ENCODE measurements at regions not wholly inside any gene's neighbourhood (a gene's known extent, or its start where the extent isn't known, plus 50 kb on each side); places are given as distances from the start of the nearest gene placed in this dataset.

DNA sequence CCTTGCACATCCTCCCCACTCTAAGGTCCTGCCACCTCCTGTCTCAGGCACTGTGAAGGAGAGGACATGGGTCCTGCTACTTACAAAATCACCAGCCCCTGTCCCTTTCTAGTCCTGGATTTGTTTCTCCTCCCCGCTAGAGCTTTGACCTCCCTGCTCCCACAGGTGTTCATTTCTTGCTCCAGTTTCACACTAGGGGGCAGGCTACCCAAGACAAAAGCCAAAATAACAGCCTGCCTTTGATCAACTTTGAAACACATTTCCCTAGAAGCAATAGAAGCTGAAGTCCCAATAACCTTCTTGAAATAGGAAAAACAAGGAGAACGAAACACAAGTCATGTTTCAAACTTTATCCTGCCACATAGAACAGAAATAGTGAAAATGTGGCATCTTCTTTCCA, 164.4 kb downstream of the QDPR start:
- TF ChIP-seq, protein P1, sequence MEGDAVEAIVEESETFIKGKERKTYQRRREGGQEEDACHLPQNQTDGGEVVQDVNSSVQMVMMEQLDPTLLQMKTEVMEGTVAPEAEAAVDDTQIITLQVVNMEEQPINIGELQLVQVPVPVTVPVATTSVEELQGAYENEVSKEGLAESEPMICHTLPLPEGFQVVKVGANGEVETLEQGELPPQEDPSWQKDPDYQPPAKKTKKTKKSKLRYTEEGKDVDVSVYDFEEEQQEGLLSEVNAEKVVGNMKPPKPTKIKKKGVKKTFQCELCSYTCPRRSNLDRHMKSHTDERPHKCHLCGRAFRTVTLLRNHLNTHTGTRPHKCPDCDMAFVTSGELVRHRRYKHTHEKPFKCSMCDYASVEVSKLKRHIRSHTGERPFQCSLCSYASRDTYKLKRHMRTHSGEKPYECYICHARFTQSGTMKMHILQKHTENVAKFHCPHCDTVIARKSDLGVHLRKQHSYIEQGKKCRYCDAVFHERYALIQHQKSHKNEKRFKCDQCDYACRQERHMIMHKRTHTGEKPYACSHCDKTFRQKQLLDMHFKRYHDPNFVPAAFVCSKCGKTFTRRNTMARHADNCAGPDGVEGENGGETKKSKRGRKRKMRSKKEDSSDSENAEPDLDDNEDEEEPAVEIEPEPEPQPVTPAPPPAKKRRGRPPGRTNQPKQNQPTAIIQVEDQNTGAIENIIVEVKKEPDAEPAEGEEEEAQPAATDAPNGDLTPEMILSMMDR (IDR thresholded peaks at IDR 0.05; ENCODE audit: extremely low read depth, missing control alignments): peak; percentile 75
- peak; percentile 47 for DNase-seq (ENCODE audit: low spot score)

DNA sequence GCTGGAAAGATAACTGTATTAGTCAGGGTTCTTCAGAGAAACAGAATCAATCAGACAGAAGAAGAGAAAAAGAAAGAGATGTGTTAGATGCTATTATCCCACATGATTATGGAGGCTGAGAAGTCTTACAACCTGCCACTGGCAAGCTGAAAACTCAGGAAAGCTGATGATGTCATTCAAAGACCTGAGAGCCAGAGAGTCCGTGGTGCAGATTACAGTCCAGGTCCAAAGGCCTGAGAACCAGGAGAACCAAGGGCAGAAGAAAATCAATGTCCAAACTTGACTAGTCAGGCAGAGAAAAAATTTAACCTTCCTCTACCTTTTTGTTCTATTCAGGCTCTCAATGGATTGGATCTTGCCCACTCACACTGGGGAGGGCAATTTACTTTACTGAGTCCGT, 172.5 kb downstream of the QDPR start:
- TF ChIP-seq, protein P1 (IDR thresholded peaks at IDR 0.05; ENCODE audit: extremely low read depth, missing control alignments): no peak

DNA sequence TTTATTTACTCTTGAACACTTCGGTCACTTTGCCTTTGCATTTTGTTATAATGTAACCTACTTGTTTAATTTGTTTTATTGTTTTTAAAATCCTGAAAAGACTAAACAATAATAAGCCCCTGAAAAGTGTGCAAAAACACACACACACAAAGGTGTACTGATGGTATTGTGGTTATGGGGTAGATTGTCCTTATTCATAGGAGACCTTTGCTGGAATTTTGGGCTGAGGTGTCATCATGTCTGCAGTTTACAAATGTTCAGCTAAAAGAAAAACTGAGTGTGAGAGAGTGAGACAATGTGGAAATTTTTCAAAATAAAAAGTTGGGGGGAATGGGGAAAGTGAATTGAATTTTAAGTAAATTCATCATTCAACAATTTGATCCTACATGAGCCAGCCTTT, 174.9 kb downstream of the QDPR start:
- TF ChIP-seq, protein P1 (IDR thresholded peaks at IDR 0.05; ENCODE audit: extremely low read depth, missing control alignments): no peak
- DNase-seq (ENCODE audit: low spot score): no peak

More for the DNA sequence above, 172.5 kb downstream of the QDPR start:
- no peak for DNase-seq (ENCODE audit: low spot score)

DNA sequence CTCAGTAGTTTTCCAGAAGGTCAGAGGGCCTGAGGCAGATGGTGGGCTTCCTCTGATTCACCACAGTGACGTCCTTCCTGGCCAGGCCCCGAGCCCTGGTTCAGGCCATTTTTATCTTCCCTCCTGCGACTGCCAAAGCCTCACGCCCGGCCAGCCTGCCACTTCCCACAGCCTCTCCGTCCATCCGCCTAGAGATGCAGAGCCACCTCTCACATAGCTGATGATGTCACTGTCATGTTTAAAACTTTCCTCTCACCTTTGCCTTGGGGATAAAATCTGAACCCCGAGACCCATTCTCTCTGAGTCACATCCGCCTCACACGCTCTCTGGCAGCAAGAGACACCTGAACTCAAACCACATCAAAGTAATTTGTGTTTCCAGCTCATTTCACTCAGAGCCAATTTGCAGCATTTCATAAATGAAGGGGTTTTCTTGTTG, 175.3 kb downstream of the QDPR start:
- TF ChIP-seq, protein P1 (IDR thresholded peaks at IDR 0.05; ENCODE audit: extremely low read depth, missing control alignments): no peak
- peak; percentile 17 for DNase-seq (ENCODE audit: low spot score)

DNA sequence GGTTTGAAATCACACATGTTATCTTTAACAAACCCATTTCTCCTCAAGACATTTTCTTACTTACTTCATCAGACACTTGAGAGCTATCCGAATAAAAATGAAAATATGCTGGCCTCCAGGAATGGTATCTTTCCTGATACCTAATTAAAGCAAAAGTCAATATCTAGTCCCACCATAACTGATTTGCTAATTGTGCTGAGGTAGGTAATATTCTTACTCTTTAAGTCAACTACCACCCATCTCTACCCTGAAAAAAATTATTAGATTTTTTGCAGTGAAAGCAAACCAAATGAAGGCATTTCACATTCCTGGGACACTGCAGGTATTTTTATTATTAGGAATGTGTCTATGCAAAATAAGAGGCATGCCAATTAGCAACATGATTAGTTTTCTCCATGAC, 175.8 kb downstream of the QDPR start:
- no peak for DNase-seq (ENCODE audit: low spot score)
- TF ChIP-seq, protein P1 (IDR thresholded peaks at IDR 0.05; ENCODE audit: extremely low read depth, missing control alignments): no peak

DNA sequence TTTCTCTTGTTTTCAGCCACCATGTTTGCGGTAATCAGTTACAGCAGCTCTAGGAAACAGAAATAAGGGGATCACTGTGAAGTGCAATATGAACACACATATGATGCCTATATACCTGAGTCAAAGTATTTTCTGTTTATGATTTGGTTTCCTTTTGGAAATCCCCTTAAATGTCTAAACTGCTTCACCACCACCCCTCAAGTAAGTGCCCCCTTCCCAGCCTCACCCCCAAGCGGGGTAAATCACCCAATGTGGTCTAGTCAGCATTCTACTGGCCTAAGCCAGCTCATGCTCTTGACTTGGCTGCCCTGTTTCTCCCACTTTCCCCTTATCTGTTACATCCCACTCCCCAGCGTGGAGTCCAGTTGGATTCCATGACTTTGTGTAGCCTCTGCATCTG, 176.5 kb downstream of the QDPR start:
- DNase-seq (ENCODE audit: low spot score): no peak

DNA sequence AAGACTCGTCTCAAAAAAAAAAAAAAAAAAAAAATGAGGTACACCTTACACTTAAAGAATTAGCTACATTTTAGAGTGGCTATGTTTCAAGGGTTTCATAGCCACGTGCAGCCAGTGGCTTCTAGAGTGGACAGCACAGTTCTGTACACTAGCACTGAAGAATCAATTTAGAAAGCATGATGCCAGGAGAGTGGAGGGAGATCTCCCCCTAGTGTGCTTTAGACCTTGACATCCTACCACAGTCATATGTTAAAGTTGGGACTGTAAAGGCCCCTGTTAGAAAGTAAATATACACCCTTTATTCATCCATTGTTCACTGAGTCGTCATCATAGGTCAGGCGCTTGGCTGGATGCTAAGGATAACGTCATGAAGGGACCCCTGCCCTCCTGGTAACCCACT, 179.4 kb downstream of the QDPR start:
- DNase-seq (ENCODE audit: low spot score): no peak
- TF ChIP-seq, protein P1 (IDR thresholded peaks at IDR 0.05; ENCODE audit: extremely low read depth, missing control alignments): no peak

More for the DNA sequence above, 176.5 kb downstream of the QDPR start:
- TF ChIP-seq, protein P1 (IDR thresholded peaks at IDR 0.05; ENCODE audit: extremely low read depth, missing control alignments): no peak

Data from GM20000 (cell line).